MM.1S (cell line): ENCODE measurements at regions not wholly inside any gene's neighbourhood (a gene's known extent, or its start where the extent isn't known, plus 50 kb on each side); places are given as distances from the start of the nearest gene placed in this dataset.

Source experiments
- DNase-seq: peaks from one replicate; pipeline ENCODE4 v3.0.0-alpha.2; 2015
- H2AFZ ChIP-seq: fragments of 300-600 bp; sonication (generic); 2 replicates; pipeline ENCODE4 v1.6.0; 2016; ENCODE audit warnings: antibody characterized with exemption, low read length
- H3F3A ChIP-seq: fragments of 300-600 bp; sonication (generic); 2 replicates; pipeline ENCODE4 v1.6.1; 2016; ENCODE audit warnings: mild to moderate bottlenecking, antibody characterized with exemption, low read length, moderate library complexity, mixed read lengths; ENCODE audit not compliant: insufficient read depth
- H3K27ac ChIP-seq: fragments of 300-600 bp; sonication (generic); 2 replicates; pipeline ENCODE4 v1.5.1; 2016; ENCODE audit warnings: mild to moderate bottlenecking, low read length
- H3K27me3 ChIP-seq: fragments of 300-600 bp; sonication (generic); replicated peaks from 2 replicates; pipeline ENCODE4 v1.6.0; 2016; ENCODE audit warnings: low read length; ENCODE audit not compliant: insufficient read depth
- H3K36me3 ChIP-seq: fragments of 300-600 bp; sonication (generic); replicated peaks from 2 replicates; pipeline ENCODE4 v1.6.1; 2016; ENCODE audit warnings: mild to moderate bottlenecking, low read length, mixed read lengths; ENCODE audit not compliant: insufficient read depth
- H3K4me1 ChIP-seq: fragments of 300-600 bp; sonication (generic); 2 replicates; pipeline ENCODE4 v1.6.1; 2016; ENCODE audit warnings: low read length, mixed read lengths
- H3K4me2 ChIP-seq: fragments of 300-600 bp; sonication (generic); 2 replicates; pipeline ENCODE4 v1.6.0; 2016; ENCODE audit warnings: low read depth, low read length
- H3K4me3 ChIP-seq: fragments of 300-600 bp; sonication (generic); 2 replicates; pipeline ENCODE4 v1.5.1; 2016; ENCODE audit warnings: low read length, mixed read lengths
- H3K79me2 ChIP-seq: fragments of 300-600 bp; sonication (generic); 2 replicates; pipeline ENCODE4 v1.6.1; 2016; ENCODE audit warnings: mixed run types, low read length, mixed read lengths
- H3K9ac ChIP-seq: fragments of 300-600 bp; sonication (generic); 2 replicates; pipeline ENCODE4 v1.6.1; 2016; ENCODE audit warnings: low read length, mixed read lengths
- H3K9me2 ChIP-seq: fragments of 300-600 bp; sonication (generic); replicated peaks from 2 replicates; pipeline ENCODE4 v1.6.1; 2016; ENCODE audit warnings: mild to moderate bottlenecking, low read length, mixed read lengths; ENCODE audit not compliant: insufficient read depth
- H3K9me3 ChIP-seq: fragments of 300-600 bp; sonication (generic); replicated peaks from 2 replicates; pipeline ENCODE4 v1.6.1; 2016; ENCODE audit warnings: mild to moderate bottlenecking, low read length, mixed read lengths; ENCODE audit not compliant: insufficient read depth
- H4K20me1 ChIP-seq: fragments of 300-600 bp; sonication (generic); 2 replicates; pipeline ENCODE4 v1.6.1; 2016; ENCODE audit warnings: mild to moderate bottlenecking, low read length, moderate library complexity, mixed read lengths; ENCODE audit not compliant: insufficient read depth
- CTCF ChIP-seq: fragments of 300-600 bp; sonication (generic); IDR thresholded peaks from 2 replicates; pipeline ENCODE4 v1.5.1; 2016; ENCODE audit warnings: antibody characterized with exemption, low read length, mixed read lengths
- EZH2 ChIP-seq: fragments of 300-600 bp; sonication (generic); optimal IDR thresholded peaks from 2 replicates; pipeline ENCODE3; 2017; ENCODE audit warnings: low read depth, mild to moderate bottlenecking, antibody characterized with exemption, low read length, mixed read lengths
- EZH2phosphoT487 ChIP-seq: fragments of 300-600 bp; sonication (generic); IDR thresholded peaks from 2 replicates; pipeline ENCODE4 v1.6.1; 2018; ENCODE audit warnings: antibody characterized with exemption, low read length

DNA sequence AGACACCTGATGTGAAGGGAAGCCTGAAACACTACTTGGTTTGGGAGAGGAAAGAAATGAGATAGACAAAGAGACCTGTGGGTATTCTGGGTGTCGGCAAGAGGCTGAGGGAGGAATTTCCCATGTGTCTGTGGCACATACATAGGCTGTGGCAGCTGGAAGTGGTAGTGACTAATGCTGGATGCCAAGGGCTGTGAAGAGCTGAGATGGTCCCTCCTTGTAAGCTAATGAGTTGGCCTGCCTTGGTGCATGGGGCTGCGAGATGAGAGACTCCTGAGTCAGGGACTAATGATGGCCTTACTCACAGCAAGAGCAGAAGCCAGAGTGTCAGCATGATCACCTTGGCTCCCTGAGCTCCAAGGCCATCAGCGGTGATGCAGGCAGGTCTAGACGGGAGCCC lies 119.0 kb upstream of the EEPD1 start:
- Histone ChIP-seq H3K27me3 (no peaks in the 10 kb centered on the region), H3K27ac (no peak overlapping the region), H3K9me3 (no peaks in the 10 kb centered on the region), H3K9ac (no peak overlapping the region), H3K9me2 (no peaks in the 10 kb centered on the region), H3K36me3 (no peaks in the 10 kb centered on the region), H3K4me2 (no peak overlapping the region), H3K79me2 (no peaks in the 10 kb centered on the region), H3K4me1 (no peaks in the 10 kb centered on the region), H2AFZ (no peak overlapping the region), H3F3A (no peaks in the 10 kb centered on the region), H4K20me1 (no peaks in the 10 kb centered on the region), H3K4me3 (no peak overlapping the region)
- TF ChIP-seq EZH2, result no peak
- no peak for TF ChIP-seq EZH2phosphoT487
- no peak for TF ChIP-seq CTCF
- DNase-seq, result no peak

- no peaks in the 10 kb centered on the region for H3K36me3 ChIP-seq
- H3K79me2 ChIP-seq, result no peaks in the 10 kb centered on the region
- H2AFZ ChIP-seq, result no peak overlapping the region
- no peaks in the 10 kb centered on the region for H4K20me1 ChIP-seq
- no peaks in the 10 kb centered on the region for H3K9me3 ChIP-seq
- H3K4me3 ChIP-seq, result no peak overlapping the region
- TF ChIP-seq EZH2phosphoT487, result no peak
- no peak for TF ChIP-seq CTCF
- no peak for TF ChIP-seq EZH2
- no peak for DNase-seq
- no peaks in the 10 kb centered on the region for H3K9me2 ChIP-seq
- no peaks in the 10 kb centered on the region for H3K4me1 ChIP-seq
- no peaks in the 10 kb centered on the region for H3K27me3 ChIP-seq
- no peak overlapping the region for H3K4me2 ChIP-seq
- no peak overlapping the region for H3K9ac ChIP-seq
- no peaks in the 10 kb centered on the region for H3F3A ChIP-seq
- H3K27ac ChIP-seq, result no peak overlapping the region
Observed at GRCh38 chr7:36035186-36035585, 117.9 kb upstream of the EEPD1 start.

GRCh38 chr7:36036590-36036989 lies 116.5 kb upstream of the EEPD1 start:
- no peaks in the 10 kb centered on the region for H4K20me1 ChIP-seq
- no peak overlapping the region for H2AFZ ChIP-seq
- no peak overlapping the region for H3K4me3 ChIP-seq
- no peaks in the 10 kb centered on the region for H3K36me3 ChIP-seq
- H3F3A ChIP-seq, result no peaks in the 10 kb centered on the region
- no peak overlapping the region for H3K9ac ChIP-seq
- no peak overlapping the region for H3K27ac ChIP-seq
- no peak overlapping the region for H3K4me2 ChIP-seq
- H3K9me2 ChIP-seq, result no peaks in the 10 kb centered on the region
- H3K9me3 ChIP-seq, result no peaks in the 10 kb centered on the region
- H3K4me1 ChIP-seq, result no peaks in the 10 kb centered on the region
- no peaks in the 10 kb centered on the region for H3K27me3 ChIP-seq
- H3K79me2 ChIP-seq, result no peaks in the 10 kb centered on the region
- DNase-seq, result no peak
- TF ChIP-seq CTCF (no peak), EZH2phosphoT487 (no peak), EZH2 (no peak)
